Putamen (tissue), 1 donor: ENCODE measurements at regions not wholly inside any gene's neighbourhood (a gene's known extent, or its start where the extent isn't known, plus 50 kb on each side); places are given as distances from the start of the nearest gene placed in this dataset.
A peak's percentile ranks its signal among the peaks of the same experiment; 100 is the strongest.
"Not testable (repeated sequence)": the region's sequence is repeated elsewhere in the genome, so short reads cannot be mapped to it uniquely, and the experiment has no call there.

Experiments
- DNase-seq: peaks from one replicate; pipeline ENCODE4 v3.0.0-alpha.2; 2016; ENCODE audit warnings: low spot score

GRCh38 chr21:10325546-10325945, 195.8 kb upstream of the TPTE start:
- DNase-seq: peak; percentile 97

- not testable (repeated sequence) for DNase-seq
Measured at GRCh38 chr21:10326146-10326545, 195.2 kb upstream of the TPTE start.

DNA sequence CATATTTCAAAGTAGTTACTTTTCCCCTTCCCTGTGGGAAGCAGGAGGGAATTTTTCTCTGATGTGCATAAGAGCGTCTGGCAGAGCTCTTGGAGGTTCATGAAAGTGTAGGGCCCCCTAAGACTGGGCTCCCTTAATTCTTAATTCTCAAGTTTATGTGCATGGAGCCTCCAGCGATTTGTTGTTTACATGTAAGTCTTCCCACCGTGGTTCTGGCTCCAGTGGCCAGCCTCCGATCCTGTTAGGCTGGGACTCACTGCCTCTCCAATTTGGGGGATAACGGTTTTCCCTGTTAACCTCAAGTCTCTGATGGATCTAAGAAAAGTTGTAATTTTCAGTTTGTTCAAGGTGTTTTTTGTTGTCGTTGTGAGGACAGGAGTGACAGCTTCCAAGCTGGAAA, 192.7 kb upstream of the TPTE start:
- DNase-seq: not testable (repeated sequence)

DNA sequence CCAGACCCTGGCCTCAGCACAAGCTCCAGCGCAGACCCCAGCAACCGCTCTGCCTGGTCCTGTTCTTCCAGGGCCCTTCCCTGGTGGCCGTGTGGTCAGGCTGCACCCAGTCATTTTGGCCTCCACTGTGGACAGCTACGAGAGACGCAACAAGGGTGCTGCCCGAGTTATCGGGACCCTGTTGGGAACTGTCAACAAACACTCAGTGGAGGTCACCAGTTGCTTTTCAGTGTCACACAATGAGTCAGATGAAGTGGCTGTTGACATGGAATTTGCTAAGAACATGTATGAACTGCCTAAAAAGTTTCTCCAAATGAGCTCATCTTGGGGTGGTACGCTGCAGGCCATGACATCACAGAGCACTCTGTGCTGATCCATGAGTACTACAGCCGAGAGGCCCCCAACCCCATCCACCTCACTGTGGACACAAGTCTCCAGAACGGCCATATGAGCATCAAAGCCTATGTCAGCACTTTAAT, 190.7 kb upstream of the TPTE start:
- not testable (repeated sequence) for DNase-seq

DNA sequence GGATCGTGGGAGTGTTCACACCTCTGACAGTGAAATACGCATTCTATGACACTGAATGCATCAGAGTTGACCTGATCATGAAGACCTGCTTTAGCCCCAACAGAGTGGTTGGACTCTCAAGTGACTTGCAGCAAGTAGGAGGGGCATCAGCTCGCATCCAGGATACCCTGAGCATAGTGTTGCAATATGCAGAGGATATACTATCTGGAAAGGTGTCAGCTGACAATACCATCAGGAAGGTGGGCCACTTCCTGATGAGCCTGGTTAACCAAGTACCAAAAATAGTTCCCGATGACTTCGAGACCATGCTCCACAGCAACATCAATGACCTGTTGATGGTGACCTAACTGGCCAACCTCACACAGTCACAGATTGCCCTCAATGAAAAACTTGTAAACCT, 190.2 kb upstream of the TPTE start:
- not testable (repeated sequence) for DNase-seq

GRCh38 chr21:10332935-10333334, 188.4 kb upstream of the TPTE start:
- not testable (repeated sequence) for DNase-seq

DNA sequence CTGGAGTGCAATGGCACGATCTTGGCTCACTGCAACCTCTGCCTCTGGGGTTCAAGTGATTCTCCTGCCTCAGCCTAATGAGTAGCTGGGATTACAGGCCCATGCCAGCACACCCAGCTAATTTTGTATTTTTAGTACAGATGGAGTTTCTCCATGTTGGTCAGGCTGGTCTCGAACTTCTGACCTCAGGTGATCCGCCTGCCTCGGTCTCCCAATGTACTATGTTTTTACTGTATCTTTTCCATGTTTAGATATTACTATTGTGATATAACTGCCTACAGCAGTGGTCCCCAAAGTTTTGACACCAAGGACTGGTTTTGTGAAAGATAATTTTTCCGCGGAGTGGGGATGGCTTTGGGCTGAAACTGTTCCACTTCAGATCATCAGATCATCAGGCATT, 187.0 kb upstream of the TPTE start:
- DNase-seq: not testable (repeated sequence)

DNA sequence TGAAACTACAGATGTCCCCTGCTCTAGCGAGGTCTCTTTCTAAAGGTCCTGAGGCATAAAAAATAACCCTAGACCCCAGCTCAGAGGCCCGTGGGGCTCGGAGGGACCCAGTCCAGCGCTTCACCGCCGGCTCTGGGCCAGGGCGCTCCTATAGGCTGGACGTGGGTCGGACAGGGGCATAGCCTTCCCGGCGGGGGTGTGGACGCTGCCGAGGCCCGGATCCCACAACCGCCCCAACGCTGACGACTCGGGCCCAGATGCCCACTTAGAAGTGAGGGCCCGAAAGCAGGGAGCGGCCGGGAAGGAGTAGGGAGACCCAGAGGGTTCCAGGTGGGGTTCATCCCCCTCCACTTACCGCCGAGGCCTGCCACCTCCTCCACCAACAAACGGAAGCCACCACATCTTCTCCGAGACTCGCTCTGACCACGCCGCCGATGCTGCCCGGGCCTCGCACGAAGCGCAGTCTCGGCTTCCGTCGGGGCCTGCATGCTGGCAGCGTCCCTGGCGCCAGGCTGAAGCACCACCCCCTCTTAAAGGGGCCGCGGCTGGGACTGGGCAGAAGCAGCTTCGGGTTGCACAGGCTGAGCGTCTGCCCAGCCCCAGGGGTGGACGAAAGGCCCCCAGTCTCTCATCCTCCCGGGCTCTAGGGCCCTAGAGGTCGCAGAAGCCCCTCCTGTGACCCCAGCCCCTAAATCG, 179.0 kb upstream of the TPTE start:
- not testable (repeated sequence) for DNase-seq

- DNase-seq: not testable (repeated sequence)
Measured at GRCh38 chr21:10343146-10343935, 178.0 kb upstream of the TPTE start.

GRCh38 chr21:10344266-10344665, 177.1 kb upstream of the TPTE start:
- not testable (repeated sequence) for DNase-seq

DNA sequence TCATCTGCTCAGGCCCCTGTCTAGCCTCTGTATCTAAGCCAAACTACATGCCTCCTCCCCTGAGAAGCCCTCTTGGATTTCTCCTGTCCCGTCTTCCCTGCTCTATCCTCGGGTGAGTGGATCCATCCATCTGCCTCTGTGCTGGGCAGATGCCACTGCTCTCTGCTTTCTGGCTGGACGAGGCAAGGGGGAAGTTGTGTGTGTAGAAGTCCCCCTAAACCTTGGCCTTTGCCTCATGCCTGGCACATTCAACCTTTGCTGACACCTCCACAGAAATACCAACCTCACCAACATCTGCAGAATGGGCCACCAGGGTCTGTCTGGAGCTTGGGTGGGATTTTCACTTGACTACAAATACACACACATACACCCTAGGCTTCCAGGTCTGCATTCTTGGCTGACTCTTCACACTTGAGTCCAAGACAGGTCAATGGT, 176.2 kb upstream of the TPTE start:
- DNase-seq: not testable (repeated sequence)

DNA sequence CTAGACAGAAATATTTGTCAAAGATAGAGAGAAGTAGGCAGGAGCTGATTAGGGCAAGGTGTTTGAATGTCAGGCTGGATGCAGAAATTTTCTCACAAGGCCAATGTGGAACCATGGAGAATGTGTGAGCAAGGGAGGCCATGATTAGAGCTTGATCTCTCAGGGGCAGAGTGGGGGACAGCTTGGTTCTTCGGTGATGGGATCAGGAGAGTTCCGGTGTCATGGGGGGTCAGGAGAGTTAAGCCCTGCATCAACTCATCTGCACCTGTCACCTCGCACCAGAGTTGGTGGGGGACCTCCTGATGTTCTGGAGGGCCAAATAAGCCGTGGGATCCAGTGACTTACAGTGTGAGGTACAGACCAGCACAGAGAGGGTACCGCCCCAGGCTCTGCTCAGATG, 175.1 kb upstream of the TPTE start:
- DNase-seq: not testable (repeated sequence)

DNA sequence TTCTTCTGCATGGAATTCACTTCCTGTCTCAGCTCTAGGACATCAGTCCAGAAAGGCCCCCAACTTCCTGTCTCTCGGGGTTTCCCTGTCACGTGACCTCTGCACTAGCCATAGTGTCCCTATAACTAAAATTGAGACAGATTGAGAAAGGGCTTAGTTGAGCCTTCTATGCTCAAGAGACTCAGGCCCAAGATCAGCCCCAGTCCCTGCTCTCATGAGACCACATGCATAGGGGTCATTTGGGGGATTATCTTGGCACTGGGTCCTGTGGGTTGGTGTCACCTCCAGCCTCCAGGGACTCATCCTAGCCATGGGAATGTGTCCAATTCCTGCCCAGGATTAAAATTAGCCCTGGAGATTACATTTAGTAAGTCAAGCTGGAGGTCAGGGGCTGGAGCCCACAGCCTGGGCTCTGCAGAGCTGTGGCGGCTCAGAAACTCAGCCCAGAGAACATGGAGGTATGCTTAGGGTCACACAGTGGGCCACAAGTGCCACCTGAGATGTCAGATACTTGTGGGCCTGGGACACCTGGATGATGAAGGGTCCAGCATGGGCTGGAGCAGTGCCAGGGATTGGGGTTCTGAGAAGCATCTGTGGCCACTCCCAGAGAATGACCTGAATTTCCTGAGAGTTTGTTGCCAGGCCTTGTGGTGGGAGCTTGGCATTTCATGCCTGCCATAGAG, 174.3 kb upstream of the TPTE start:
- not testable (repeated sequence) for DNase-seq

DNA sequence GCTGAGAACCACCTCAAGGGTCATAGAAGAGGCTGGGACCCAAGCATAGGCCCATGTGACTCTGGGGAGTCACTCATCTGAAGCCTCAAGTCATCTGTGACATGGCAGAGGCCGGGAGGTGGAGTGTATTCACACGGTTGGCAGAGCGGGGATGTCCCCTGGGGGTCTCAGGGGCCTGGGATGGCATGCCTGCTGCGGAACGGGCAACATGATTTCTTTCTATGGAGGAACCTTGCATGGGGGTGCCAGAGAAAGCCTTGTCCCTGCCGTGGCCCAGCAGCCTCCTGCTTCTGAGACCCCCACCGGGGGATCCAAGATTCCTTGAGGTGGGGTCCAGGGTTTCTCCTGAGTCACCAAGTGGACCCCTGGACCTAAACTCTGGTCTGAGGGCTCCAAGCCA, 173.7 kb upstream of the TPTE start:
- not testable (repeated sequence) for DNase-seq

- not testable (repeated sequence) for DNase-seq
Measured at GRCh38 chr21:10348150-10348549, 173.2 kb upstream of the TPTE start.

- not testable (repeated sequence) for DNase-seq
Measured at GRCh38 chr21:10354851-10355578, 166.4 kb upstream of the TPTE start.

DNA sequence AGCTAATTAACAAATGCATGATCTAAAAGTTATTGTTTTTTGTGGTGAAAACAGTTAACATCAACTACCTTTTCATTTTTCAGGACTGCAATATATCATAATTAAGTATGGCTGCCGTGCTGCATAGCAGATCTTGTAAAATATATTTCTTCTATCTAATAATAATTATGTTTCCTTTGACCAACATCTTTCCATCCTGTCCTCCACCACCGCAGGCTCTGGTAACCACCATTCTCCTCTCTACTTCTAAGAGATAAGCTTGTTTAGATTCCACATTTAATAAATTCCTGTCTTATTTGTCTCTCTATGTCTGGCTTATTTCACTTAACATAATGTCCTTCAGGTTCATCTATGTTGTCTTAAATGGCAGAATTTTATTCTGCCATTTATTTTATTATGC, 162.3 kb upstream of the TPTE start:
- not testable (repeated sequence) for DNase-seq

- DNase-seq: not testable (repeated sequence)
Measured at GRCh38 chr21:10359911-10360310, 161.5 kb upstream of the TPTE start.

- not testable (repeated sequence) for DNase-seq
Measured at GRCh38 chr21:10361214-10361736, 160.1 kb upstream of the TPTE start.

- not testable (repeated sequence) for DNase-seq
Measured at GRCh38 chr21:10362816-10363215, 158.6 kb upstream of the TPTE start.

GRCh38 chr21:10363321-10363720, 158.1 kb upstream of the TPTE start:
- DNase-seq: not testable (repeated sequence)
